ENCODE measurements at regions not wholly inside any gene's neighbourhood (a gene's known extent, or its start where the extent isn't known, plus 50 kb on each side); places are given as distances from the start of the nearest gene placed in this dataset.

- Histone ChIP-seq H3K4me3 (no peak overlapping the region), H3K4me1 (ENCODE audit: low read depth) (no peaks in the 10 kb centered on the region), H3K27ac (no peak overlapping the region), H3K9me3 (ENCODE audit: low read depth) (no peaks in the 10 kb centered on the region), H3K36me3 (no peaks in the 10 kb centered on the region), H3K27me3 (no peaks in the 10 kb centered on the region)
- DNase-seq (ENCODE audit: low read depth in 1 of 2, low spot score in 1 of 2), result no peak
- TF ChIP-seq CTCF (IDR thresholded peaks at IDR 0.05; ENCODE audit: low read depth, low read length), result no peak
Measured at GRCh38 chr3:164174059-164174458, 904.2 kb downstream of the SI start.

- Histone ChIP-seq H3K9me3 (ENCODE audit: low read depth) (no peaks in the 10 kb centered on the region), H3K4me3 (no peak overlapping the region), H3K4me1 (ENCODE audit: low read depth) (no peaks in the 10 kb centered on the region), H3K27me3 (no peaks in the 10 kb centered on the region), H3K36me3 (no peaks in the 10 kb centered on the region), H3K27ac (no peak overlapping the region)
- no peak for TF ChIP-seq CTCF (IDR thresholded peaks at IDR 0.05; ENCODE audit: low read depth, low read length)
- no peak for DNase-seq (ENCODE audit: low read depth in 1 of 2, low spot score in 1 of 2)
Measured at GRCh38 chr3:164155400-164155799, 922.9 kb downstream of the SI start.

GRCh38 chr3:164144824-164145223 is 933.5 kb downstream of the SI start:
- H3K4me3 ChIP-seq, result no peak overlapping the region
- DNase-seq (ENCODE audit: low read depth in 1 of 2, low spot score in 1 of 2), result no peak
- no peaks in the 10 kb centered on the region for H3K9me3 ChIP-seq (ENCODE audit: low read depth)
- H3K27ac ChIP-seq, result no peak overlapping the region
- no peaks in the 10 kb centered on the region for H3K4me1 ChIP-seq (ENCODE audit: low read depth)
- H3K27me3 ChIP-seq, result no peaks in the 10 kb centered on the region
- H3K36me3 ChIP-seq, result no peaks in the 10 kb centered on the region
- no peak for TF ChIP-seq CTCF (IDR thresholded peaks at IDR 0.05; ENCODE audit: low read depth, low read length)

GRCh38 chr3:164132878-164133277 is 945.4 kb downstream of the SI start:
- H3K27ac ChIP-seq, result no peak overlapping the region
- H3K9me3 ChIP-seq (ENCODE audit: low read depth), result no peaks in the 10 kb centered on the region
- no peaks in the 10 kb centered on the region for H3K36me3 ChIP-seq
- TF ChIP-seq CTCF (IDR thresholded peaks at IDR 0.05; ENCODE audit: low read depth, low read length), result no peak
- no peak overlapping the region for H3K4me3 ChIP-seq
- H3K27me3 ChIP-seq, result no peaks in the 10 kb centered on the region
- DNase-seq (ENCODE audit: low read depth in 1 of 2, low spot score in 1 of 2), result no peak
- H3K4me1 ChIP-seq (ENCODE audit: low read depth), result no peaks in the 10 kb centered on the region

- TF ChIP-seq CTCF (IDR thresholded peaks at IDR 0.05; ENCODE audit: low read depth, low read length), result no peak
- DNase-seq (ENCODE audit: low read depth in 1 of 2, low spot score in 1 of 2), result no peak
- H3K4me1 ChIP-seq (ENCODE audit: low read depth), result no peaks in the 10 kb centered on the region
- H3K27ac ChIP-seq, result no peak overlapping the region
- H3K9me3 ChIP-seq (ENCODE audit: low read depth), result no peaks in the 10 kb centered on the region
- H3K36me3 ChIP-seq, result no peaks in the 10 kb centered on the region
- no peak overlapping the region for H3K4me3 ChIP-seq
- no peaks in the 10 kb centered on the region for H3K27me3 ChIP-seq
Measured at GRCh38 chr3:164113371-164114332, 964.6 kb downstream of the SI start.
